OCI-LY1 (cell line): ENCODE measurements at regions not wholly inside any gene's neighbourhood (a gene's known extent, or its start where the extent isn't known, plus 50 kb on each side); places are given as distances from the start of the nearest gene placed in this dataset.

ENCODE experiments used
- H2AFZ ChIP-seq: fragments of 200-600 bp; sonication (generic), shearing (Covaris generic); 2 replicates; pipeline ENCODE4 v1.6.0; 2014; ENCODE audit warnings: antibody characterized with exemption, mild to moderate bottlenecking, low read length
- H3F3A ChIP-seq: fragments of 200-600 bp; sonication (generic), shearing (Covaris generic); 2 replicates; pipeline ENCODE4 v1.6.0; 2014; ENCODE audit warnings: mild to moderate bottlenecking, antibody characterized with exemption, low read length, moderate library complexity; ENCODE audit not compliant: insufficient read depth
- H3K27ac ChIP-seq: fragments of 200-600 bp; sonication (generic); 2 replicates; pipeline ENCODE4 v1.5.1; 2014; ENCODE audit warnings: low read length, mixed run types, mild to moderate bottlenecking, low read depth; ENCODE audit not compliant: poor library complexity, severe bottlenecking
- H3K27me3 ChIP-seq: fragments of 200-600 bp; sonication (generic); 2 replicates; pipeline ENCODE4 v1.6.0; 2014; ENCODE audit warnings: antibody characterized with exemption, mild to moderate bottlenecking, low read length, moderate library complexity; ENCODE audit not compliant: insufficient read depth
- H3K36me3 ChIP-seq: fragments of 200-600 bp; sonication (generic); 2 replicates; pipeline ENCODE4 v1.6.1; 2014; ENCODE audit warnings: mild to moderate bottlenecking, antibody characterized with exemption, low read length, moderate library complexity, mixed read lengths; ENCODE audit not compliant: insufficient read depth
- H3K4me1 ChIP-seq: fragments of 200-600 bp; sonication (generic); 2 replicates; pipeline ENCODE4 v1.5.1; 2014; ENCODE audit warnings: mild to moderate bottlenecking, low read length, moderate library complexity; ENCODE audit not compliant: insufficient read depth, severe bottlenecking
- H3K4me2 ChIP-seq: fragments of 200-600 bp; sonication (generic), shearing (Covaris generic); 2 replicates; pipeline ENCODE4 v1.6.1; 2014; ENCODE audit warnings: low read length
- H3K4me3 ChIP-seq: fragments of 200-600 bp; sonication (generic); 2 replicates; pipeline ENCODE4 v1.5.1; 2014; ENCODE audit warnings: low read length, low read depth, mild to moderate bottlenecking, mixed read lengths; ENCODE audit not compliant: poor library complexity, severe bottlenecking
- H3K79me2 ChIP-seq: fragments of 200-600 bp; shearing (Covaris generic); 2 replicates; pipeline ENCODE4 v1.6.1; 2016; ENCODE audit warnings: mixed run types, low read length, mixed read lengths; ENCODE audit not compliant: insufficient read depth
- H3K9ac ChIP-seq: fragments of 200-600 bp; sonication (generic), shearing (Covaris generic); 2 replicates; pipeline ENCODE4 v1.6.1; 2014; ENCODE audit warnings: mild to moderate bottlenecking, low read length, mixed read lengths
- H3K9me2 ChIP-seq: fragments of 200-600 bp; sonication (generic), shearing (Covaris generic); 2 replicates; pipeline ENCODE4 v1.6.1; 2014; ENCODE audit warnings: low read depth, mild to moderate bottlenecking, low read length, mixed read lengths
- H3K9me3 ChIP-seq: fragments of 200-600 bp; shearing (Covaris generic); 2 replicates; pipeline ENCODE4 v1.6.1; 2014; ENCODE audit warnings: low read length, mixed read lengths
- H4K20me1 ChIP-seq: fragments of 200-600 bp; sonication (generic), shearing (Covaris generic); 2 replicates; pipeline ENCODE4 v1.6.0; 2016; ENCODE audit warnings: mild to moderate bottlenecking, low read length; ENCODE audit not compliant: insufficient read depth
- EZH2 ChIP-seq: fragments of 200-600 bp; sonication (generic), shearing (Covaris generic); IDR thresholded peaks from 2 replicates; pipeline ENCODE4 v1.8.0; 2017; ENCODE audit warnings: borderline replicate concordance, mixed run types, mild to moderate bottlenecking, antibody characterized with exemption, low read length, moderate library complexity, mixed read lengths
- TF ChIP-seq, protein P1 (sequence below): fragments of 200-600 bp; sonication (generic), shearing (Covaris generic); IDR thresholded peaks from 2 replicates; pipeline ENCODE4 v1.5.1; 2017; ENCODE audit warnings: mild to moderate bottlenecking, antibody characterized with exemption, low read length, moderate library complexity, mixed read lengths

DNA sequence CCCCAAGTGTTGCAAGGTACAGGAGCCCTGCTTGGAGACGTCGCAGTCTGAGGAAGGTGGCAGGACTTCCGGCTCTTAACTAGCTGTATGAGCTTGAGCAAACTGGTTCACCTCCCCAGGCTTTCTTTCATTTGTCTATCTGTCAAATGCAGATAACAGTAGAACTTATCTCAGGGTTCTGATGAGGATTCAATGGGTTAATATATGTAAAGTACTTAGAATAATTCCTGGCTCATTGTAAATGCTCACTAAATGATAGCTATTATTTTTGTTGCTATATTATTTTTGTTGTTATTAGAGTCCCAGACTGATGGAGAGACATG lies 108.5 kb upstream of the IPO9 start:
- Histone ChIP-seq H3K4me3 (no peak overlapping the region), H3K9ac (no peak overlapping the region), H3F3A (no peaks in the 10 kb centered on the region), H3K4me2 (no peak overlapping the region), H3K27ac (no peak overlapping the region), H2AFZ (no peak overlapping the region), H3K9me2 (no peaks in the 10 kb centered on the region), H4K20me1 (no peaks in the 10 kb centered on the region), H3K27me3 (peaks cover 9% of the 10 kb centered on the region; the same call in 1 of the 2 replicates), H3K9me3 (no peaks in the 10 kb centered on the region), H3K79me2 (no peaks in the 10 kb centered on the region), H3K36me3 (no peaks in the 10 kb centered on the region), H3K4me1 (no peaks in the 10 kb centered on the region)
- TF ChIP-seq, protein P1, sequence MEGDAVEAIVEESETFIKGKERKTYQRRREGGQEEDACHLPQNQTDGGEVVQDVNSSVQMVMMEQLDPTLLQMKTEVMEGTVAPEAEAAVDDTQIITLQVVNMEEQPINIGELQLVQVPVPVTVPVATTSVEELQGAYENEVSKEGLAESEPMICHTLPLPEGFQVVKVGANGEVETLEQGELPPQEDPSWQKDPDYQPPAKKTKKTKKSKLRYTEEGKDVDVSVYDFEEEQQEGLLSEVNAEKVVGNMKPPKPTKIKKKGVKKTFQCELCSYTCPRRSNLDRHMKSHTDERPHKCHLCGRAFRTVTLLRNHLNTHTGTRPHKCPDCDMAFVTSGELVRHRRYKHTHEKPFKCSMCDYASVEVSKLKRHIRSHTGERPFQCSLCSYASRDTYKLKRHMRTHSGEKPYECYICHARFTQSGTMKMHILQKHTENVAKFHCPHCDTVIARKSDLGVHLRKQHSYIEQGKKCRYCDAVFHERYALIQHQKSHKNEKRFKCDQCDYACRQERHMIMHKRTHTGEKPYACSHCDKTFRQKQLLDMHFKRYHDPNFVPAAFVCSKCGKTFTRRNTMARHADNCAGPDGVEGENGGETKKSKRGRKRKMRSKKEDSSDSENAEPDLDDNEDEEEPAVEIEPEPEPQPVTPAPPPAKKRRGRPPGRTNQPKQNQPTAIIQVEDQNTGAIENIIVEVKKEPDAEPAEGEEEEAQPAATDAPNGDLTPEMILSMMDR: no peak
- TF ChIP-seq EZH2: no peak

GRCh38 chr1:201721082-201722049 lies 107.6 kb upstream of the IPO9 start:
- Histone ChIP-seq H3K27ac (no peak overlapping the region), H3K4me2 (no peak overlapping the region)

GRCh38 chr1:201724039-201724765 lies 104.8 kb upstream of the IPO9 start:
- TF ChIP-seq, protein P1: no peak
- TF ChIP-seq EZH2: no peak
- Histone ChIP-seq H2AFZ (no peak overlapping the region), H3K79me2 (no peaks in the 10 kb centered on the region), H4K20me1 (no peaks in the 10 kb centered on the region), H3K4me2 (no peak overlapping the region), H3K9me3 (no peaks in the 10 kb centered on the region), H3K36me3 (no peaks in the 10 kb centered on the region), H3K9ac (no peak overlapping the region), H3K27me3 (no peaks in the 10 kb centered on the region), H3K4me1 (no peaks in the 10 kb centered on the region), H3K9me2 (no peaks in the 10 kb centered on the region), H3K4me3 (no peak overlapping the region), H3F3A (no peaks in the 10 kb centered on the region), H3K27ac (no peak overlapping the region)

More at GRCh38 chr1:201721082-201722049, 107.6 kb upstream of the IPO9 start:
- H3K79me2 ChIP-seq: no peaks in the 10 kb centered on the region
- no peak overlapping the region for H3K4me3 ChIP-seq
- H2AFZ ChIP-seq: no peak overlapping the region
- no peaks in the 10 kb centered on the region for H3K36me3 ChIP-seq
- H3K9me2 ChIP-seq: no peaks in the 10 kb centered on the region
- no peaks in the 10 kb centered on the region for H3F3A ChIP-seq
- H3K27me3 ChIP-seq: peaks cover 9% of the 10 kb centered on the region; the same call in 1 of the 2 replicates
- H3K9me3 ChIP-seq: no peaks in the 10 kb centered on the region
- H3K4me1 ChIP-seq: no peaks in the 10 kb centered on the region
- TF ChIP-seq, protein P1: no peak
- TF ChIP-seq EZH2: no peak
- no peak overlapping the region for H3K9ac ChIP-seq
- H4K20me1 ChIP-seq: no peaks in the 10 kb centered on the region
